ENCODE measurements at regions not wholly inside any gene's neighbourhood (a gene's known extent, or its start where the extent isn't known, plus 50 kb on each side); places are given as distances from the start of the nearest gene placed in this dataset.

DNA sequence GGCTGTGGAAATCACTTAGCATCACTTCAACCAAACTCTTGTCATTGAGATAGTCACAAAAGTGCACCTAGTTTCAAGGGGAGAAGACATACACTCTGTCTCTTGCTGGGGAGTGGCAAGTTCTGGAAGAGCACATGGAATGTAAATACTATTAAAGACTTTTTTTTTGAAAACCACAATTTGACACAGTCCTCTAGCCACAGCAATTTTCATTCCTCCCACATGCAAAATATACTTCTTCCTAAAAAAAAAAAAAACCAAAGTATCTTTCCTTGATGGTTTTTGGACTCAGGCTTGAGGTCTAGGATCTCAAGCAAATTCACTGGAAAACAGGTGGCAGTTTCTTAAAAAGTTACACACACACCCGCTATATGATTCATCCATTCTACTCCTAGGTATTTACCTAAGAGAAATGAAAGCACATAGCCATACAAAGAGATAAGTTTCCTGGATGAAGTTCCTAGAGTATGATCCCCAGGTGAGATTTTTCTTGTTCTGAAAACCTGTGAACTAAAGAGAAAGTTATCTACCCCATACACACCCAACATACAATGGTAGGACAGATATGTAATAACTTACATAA, 295.8 kb downstream of the SP3 start:
- ChIA-PET POLR2A (no interaction called here), CTCF (no interaction called here)
- Mint-ChIP-seq H3K27me3 (peaks cover 31% of the 10 kb centered on the region), H3K4me1 (no peaks in the 10 kb centered on the region), H3K4me3 (no peak overlapping the region), H3K9me3 (no peaks in the 10 kb centered on the region), H3K36me3 (ENCODE audit: low read depth) (no peaks in the 10 kb centered on the region), H3K27ac (no peak overlapping the region)
- DNase-seq, result no peak

GRCh38 chr2:173669888-173670287, 295.3 kb downstream of the SP3 start:
- DNase-seq, result no peak
- H3K27ac Mint-ChIP-seq, result no peak overlapping the region
- H3K9me3 Mint-ChIP-seq, result no peaks in the 10 kb centered on the region
- H3K36me3 Mint-ChIP-seq (ENCODE audit: low read depth), result no peaks in the 10 kb centered on the region
- H3K27me3 Mint-ChIP-seq, result peaks cover 27% of the 10 kb centered on the region
- no peaks in the 10 kb centered on the region for H3K4me1 Mint-ChIP-seq
- ChIA-PET POLR2A (no interaction called here), CTCF (no interaction called here)
- no peak overlapping the region for H3K4me3 Mint-ChIP-seq

DNA sequence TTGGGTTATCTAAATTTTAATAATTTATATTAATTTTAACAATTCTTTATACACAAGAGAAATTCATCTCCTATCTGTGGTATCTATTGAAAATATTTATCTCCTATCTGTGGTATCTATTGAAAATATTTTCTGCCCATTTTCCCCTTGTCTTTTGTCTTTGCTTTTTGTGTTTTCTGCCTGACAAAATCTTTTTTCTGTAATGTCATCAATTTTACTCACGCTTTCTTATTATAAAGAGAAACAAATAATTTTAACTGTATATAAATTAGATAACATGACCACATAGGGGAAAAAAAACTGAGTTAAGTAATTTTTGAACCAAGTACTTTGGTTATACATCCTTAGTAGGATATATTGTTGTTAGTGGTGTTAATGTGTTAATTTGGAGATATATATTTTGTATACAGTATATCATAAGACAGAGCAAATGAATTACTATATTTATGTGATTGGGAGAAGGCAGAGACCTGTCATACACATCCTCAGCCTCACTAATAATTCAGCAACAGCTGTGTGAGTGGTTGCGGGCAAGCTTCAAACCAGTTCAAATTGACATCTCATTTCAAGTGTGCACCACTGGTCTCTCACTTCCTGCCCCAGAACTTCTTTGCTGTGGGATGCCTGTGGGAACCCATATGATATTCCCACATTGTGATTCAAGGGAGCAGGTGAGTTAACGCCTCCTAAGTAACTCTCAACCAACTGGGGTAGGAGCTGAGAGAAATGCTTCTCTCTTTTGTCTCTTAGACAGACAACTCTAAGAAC, 292.4 kb downstream of the SP3 start:
- Mint-ChIP-seq H3K27me3 (peaks cover 17% of the 10 kb centered on the region), H3K27ac (no peak overlapping the region), H3K9me3 (no peaks in the 10 kb centered on the region), H3K4me1 (no peaks in the 10 kb centered on the region), H3K4me3 (no peak overlapping the region), H3K36me3 (ENCODE audit: low read depth) (no peaks in the 10 kb centered on the region)
- no peak for DNase-seq
- CTCF ChIA-PET, result no interaction called here
- POLR2A ChIA-PET, result no interaction called here

GRCh38 chr2:173673640-173674039, 291.5 kb downstream of the SP3 start:
- ChIA-PET CTCF (no interaction called here), POLR2A (no interaction called here)
- Mint-ChIP-seq H3K27ac (no peak overlapping the region), H3K4me1 (no peaks in the 10 kb centered on the region), H3K36me3 (ENCODE audit: low read depth) (no peaks in the 10 kb centered on the region), H3K9me3 (no peaks in the 10 kb centered on the region), H3K4me3 (no peak overlapping the region), H3K27me3 (peaks cover 19% of the 10 kb centered on the region)
- DNase-seq, result no peak

DNA sequence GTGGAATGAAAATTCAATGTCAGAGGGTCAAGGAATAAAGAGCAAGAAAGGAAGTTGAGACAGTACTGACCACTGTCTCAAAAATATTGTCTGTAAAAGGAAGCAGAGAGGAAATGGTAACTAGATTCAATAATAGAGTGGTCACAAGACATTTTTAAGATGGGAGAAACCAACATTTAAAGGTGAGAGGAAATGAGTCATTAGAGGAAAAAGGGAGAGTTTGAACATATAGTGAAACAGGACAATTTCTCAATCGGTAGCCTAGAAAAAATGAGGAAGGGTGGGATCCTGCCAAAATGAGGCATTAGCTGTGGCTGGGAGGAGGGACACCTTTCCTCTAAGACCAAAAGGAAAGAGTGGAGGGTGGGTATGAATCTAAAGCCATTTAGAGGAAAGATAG, 288.5 kb downstream of the SP3 start:
- H3K27me3 Mint-ChIP-seq, result peaks cover 23% of the 10 kb centered on the region
- H3K36me3 Mint-ChIP-seq (ENCODE audit: low read depth), result no peaks in the 10 kb centered on the region
- no peak overlapping the region for H3K4me3 Mint-ChIP-seq
- DNase-seq, result no peak
- CTCF ChIA-PET, result no interaction called here
- POLR2A ChIA-PET, result no interaction called here
- no peaks in the 10 kb centered on the region for H3K4me1 Mint-ChIP-seq
- no peaks in the 10 kb centered on the region for H3K9me3 Mint-ChIP-seq
- H3K27ac Mint-ChIP-seq, result no peak overlapping the region

DNA sequence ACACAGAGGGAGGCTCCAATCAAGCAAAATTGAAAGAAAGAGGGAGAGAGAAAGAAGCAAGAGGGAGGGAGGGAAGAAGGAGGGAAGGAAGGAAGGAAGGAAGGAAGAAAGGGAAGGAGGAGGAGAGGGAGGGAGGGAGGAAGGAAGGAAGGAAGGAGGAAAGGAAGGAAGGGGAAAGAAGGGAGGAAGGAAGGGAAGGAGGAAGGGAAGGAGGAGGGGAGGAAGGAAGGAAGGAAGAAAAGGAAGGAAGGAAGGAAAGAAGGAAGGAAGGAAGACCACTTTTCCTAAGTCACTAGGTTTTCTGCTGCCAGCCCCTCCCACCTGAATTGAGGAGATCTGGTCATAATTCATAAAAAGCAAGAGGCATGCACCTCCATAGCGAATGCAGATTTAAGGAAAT, 287.0 kb downstream of the SP3 start:
- no peak overlapping the region for H3K27ac Mint-ChIP-seq
- CTCF ChIA-PET, result interaction anchor here (0.8 kb wide), 1 partner anchor 192 kb away, joined by 3 read pairs; no protein-coding TSS in a partner anchor
- H3K36me3 Mint-ChIP-seq (ENCODE audit: low read depth), result no peaks in the 10 kb centered on the region
- peaks cover 26% of the 10 kb centered on the region for H3K27me3 Mint-ChIP-seq
- POLR2A ChIA-PET, result no interaction called here
- H3K9me3 Mint-ChIP-seq, result no peaks in the 10 kb centered on the region
- no peaks in the 10 kb centered on the region for H3K4me1 Mint-ChIP-seq
- H3K4me3 Mint-ChIP-seq, result no peak overlapping the region
- no peak for DNase-seq

- POLR2A ChIA-PET, result no interaction called here
- Mint-ChIP-seq H3K27me3 (peaks cover 28% of the 10 kb centered on the region), H3K36me3 (ENCODE audit: low read depth) (no peaks in the 10 kb centered on the region), H3K4me3 (no peak overlapping the region), H3K9me3 (no peaks in the 10 kb centered on the region), H3K4me1 (no peaks in the 10 kb centered on the region), H3K27ac (no peak overlapping the region)
- CTCF ChIA-PET, result no interaction called here
- no peak for DNase-seq
Observed at GRCh38 chr2:173680574-173680973, 284.6 kb downstream of the SP3 start.

GRCh38 chr2:173681881-173682650, 283.1 kb downstream of the SP3 start:
- Mint-ChIP-seq H3K27me3 (peaks cover 28% of the 10 kb centered on the region), H3K27ac (no peak overlapping the region), H3K4me3 (no peak overlapping the region), H3K9me3 (no peaks in the 10 kb centered on the region), H3K4me1 (no peaks in the 10 kb centered on the region), H3K36me3 (ENCODE audit: low read depth) (no peaks in the 10 kb centered on the region)
- POLR2A ChIA-PET, result no interaction called here
- DNase-seq, result no peak
- CTCF ChIA-PET, result no interaction called here

DNA sequence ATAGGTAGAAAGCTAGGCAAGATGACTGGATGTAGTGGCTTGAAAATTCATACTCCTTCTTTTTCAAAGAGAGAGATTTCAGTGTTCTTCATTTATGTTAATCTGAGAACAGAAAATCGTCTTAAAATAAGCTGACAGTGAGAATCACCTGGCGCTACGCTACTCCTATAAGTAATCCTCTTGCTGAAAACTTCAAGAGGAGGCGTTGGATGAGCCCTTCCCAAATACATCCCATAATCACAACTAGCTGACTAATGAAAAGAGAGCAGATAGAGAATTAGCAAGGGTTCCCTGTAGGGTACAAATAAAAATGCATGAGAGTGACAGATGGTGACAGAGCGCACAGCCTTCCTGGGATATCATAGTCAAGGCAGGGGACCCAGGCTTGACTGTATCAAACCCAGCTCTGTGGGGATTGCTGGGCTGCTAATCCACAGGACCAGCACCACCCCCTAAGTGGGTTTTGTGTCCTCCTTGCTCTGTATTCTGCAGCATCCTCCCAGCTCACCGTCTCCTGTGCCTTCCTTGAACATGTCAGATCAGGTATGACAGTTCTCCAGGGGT, 280.2 kb downstream of the SP3 start:
- peaks cover 11% of the 10 kb centered on the region for H3K27me3 Mint-ChIP-seq
- H3K9me3 Mint-ChIP-seq, result no peaks in the 10 kb centered on the region
- DNase-seq, result no peak
- H3K4me3 Mint-ChIP-seq, result no peak overlapping the region
- no peaks in the 10 kb centered on the region for H3K4me1 Mint-ChIP-seq
- H3K27ac Mint-ChIP-seq, result no peak overlapping the region
- ChIA-PET POLR2A (no interaction called here), CTCF (no interaction called here)
- H3K36me3 Mint-ChIP-seq (ENCODE audit: low read depth), result no peaks in the 10 kb centered on the region

DNA sequence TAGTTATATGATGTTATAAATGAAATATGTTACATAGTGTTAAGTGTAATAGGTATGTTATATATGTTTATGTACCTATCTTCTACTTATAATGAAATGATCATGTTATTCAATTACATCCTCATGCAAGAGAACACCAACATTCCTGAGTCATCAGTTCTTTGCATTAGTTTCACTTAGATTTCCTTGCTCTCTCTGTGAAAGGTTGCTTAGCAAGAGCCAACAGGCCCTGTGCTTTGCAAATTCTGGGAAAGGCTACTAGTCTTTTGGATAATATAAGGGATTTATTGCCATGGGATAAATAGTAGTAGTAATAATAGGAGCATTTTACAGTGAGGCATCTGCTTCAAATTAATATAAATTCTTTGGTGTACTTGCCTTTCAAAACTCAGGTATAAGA, 274.8 kb downstream of the SP3 start:
- Mint-ChIP-seq H3K27ac (no peak overlapping the region), H3K4me3 (no peak overlapping the region), H3K4me1 (no peaks in the 10 kb centered on the region), H3K27me3 (peaks cover 2% of the 10 kb centered on the region), H3K9me3 (no peaks in the 10 kb centered on the region), H3K36me3 (ENCODE audit: low read depth) (no peaks in the 10 kb centered on the region)
- CTCF ChIA-PET, result no interaction called here
- DNase-seq, result no peak
- POLR2A ChIA-PET, result no interaction called here

- H3K4me3 Mint-ChIP-seq, result no peak overlapping the region
- H3K27me3 Mint-ChIP-seq, result peaks cover 3% of the 10 kb centered on the region
- H3K36me3 Mint-ChIP-seq (ENCODE audit: low read depth), result no peaks in the 10 kb centered on the region
- POLR2A ChIA-PET, result no interaction called here
- no peaks in the 10 kb centered on the region for H3K4me1 Mint-ChIP-seq
- no peak overlapping the region for H3K27ac Mint-ChIP-seq
- H3K9me3 Mint-ChIP-seq, result no peaks in the 10 kb centered on the region
- DNase-seq, result no peak
- CTCF ChIA-PET, result no interaction called here
Observed at GRCh38 chr2:173692068-173692467, 273.1 kb downstream of the SP3 start.

DNA sequence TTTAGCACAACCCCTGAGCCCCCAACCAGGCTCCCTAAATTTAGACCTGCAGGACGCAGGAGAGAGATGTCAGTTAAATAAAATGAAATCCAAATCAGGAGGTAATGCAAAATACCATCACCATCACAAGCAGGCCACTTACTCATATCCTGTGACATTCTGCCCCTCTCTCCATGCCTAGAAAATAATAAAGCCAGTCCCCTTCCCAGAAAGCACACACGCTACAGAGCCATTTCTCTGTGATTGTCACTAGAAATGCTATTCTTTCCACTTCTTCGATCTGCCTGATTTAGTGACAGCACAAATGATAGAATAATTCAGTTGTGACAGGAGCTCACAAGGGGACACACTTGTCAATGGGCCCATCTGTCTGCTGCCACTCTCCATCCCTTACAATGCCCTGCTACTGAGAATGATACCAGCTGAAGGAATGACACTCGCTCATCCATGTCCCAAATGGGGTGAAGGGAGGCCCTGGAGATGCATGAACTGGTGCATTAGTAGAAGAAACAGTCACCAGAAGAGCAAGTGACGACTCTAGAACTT, 272.1 kb downstream of the SP3 start:
- no peak for DNase-seq
- no peaks in the 10 kb centered on the region for H3K4me1 Mint-ChIP-seq
- POLR2A ChIA-PET, result no interaction called here

DNA sequence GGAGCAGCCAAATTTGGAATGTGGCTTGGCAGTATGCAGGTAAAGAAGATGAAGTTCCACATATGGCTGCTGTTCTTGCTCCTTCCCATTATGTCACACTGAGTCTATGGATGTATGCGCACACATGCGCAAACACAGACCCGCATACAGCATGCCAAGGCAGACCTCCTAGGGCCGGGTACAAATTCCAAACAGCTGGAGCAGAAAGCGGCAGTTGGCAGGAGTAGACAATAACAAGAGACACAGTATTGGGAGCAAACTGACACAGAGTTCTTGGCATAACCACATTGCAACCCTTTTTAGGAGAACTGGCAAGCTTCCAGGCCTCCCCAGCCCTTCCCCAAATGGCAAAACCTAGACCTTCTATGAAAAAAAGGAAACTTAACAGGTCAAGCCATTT, 268.9 kb downstream of the SP3 start:
- Mint-ChIP-seq H3K9me3 (no peaks in the 10 kb centered on the region), H3K4me3 (no peak overlapping the region), H3K36me3 (ENCODE audit: low read depth) (no peaks in the 10 kb centered on the region), H3K27me3 (peaks cover 3% of the 10 kb centered on the region), H3K27ac (no peak overlapping the region), H3K4me1 (no peaks in the 10 kb centered on the region)
- DNase-seq, result no peak
- ChIA-PET CTCF (interaction anchor here (0.7 kb wide), 1 partner anchor 29 kb away, joined by 3 read pairs; no protein-coding TSS in a partner anchor), POLR2A (no interaction called here)

More for the DNA sequence above, 272.1 kb downstream of the SP3 start:
- H3K9me3 Mint-ChIP-seq, result no peaks in the 10 kb centered on the region
- no peak overlapping the region for H3K4me3 Mint-ChIP-seq
- CTCF ChIA-PET, result no interaction called here
- H3K27me3 Mint-ChIP-seq, result peaks cover 3% of the 10 kb centered on the region
- H3K36me3 Mint-ChIP-seq (ENCODE audit: low read depth), result no peaks in the 10 kb centered on the region
- H3K27ac Mint-ChIP-seq, result no peak overlapping the region

All from activated CD4-positive, alpha-beta T cell treated with anti-CD3 and anti-CD28 coated beads, Interleukin-2, amount 10 ng/mL, durations not matched to agents 7 days and 5 days (primary cell).